ENCODE measurements at regions not wholly inside any gene's neighbourhood (a gene's known extent, or its start where the extent isn't known, plus 50 kb on each side); places are given as distances from the start of the nearest gene placed in this dataset.

- no peak overlapping the region for H3K4me3 ChIP-seq (ENCODE audit: low read depth, low read length)
- no peak for TF ChIP-seq CTCF (IDR thresholded peaks at IDR 0.05; ENCODE audit: insufficient read depth, low read depth, low read length)
- no peak for DNase-seq (ENCODE audit: low read depth)
Observed at GRCh38 chr2:64803776-64804175, 150.1 kb upstream of the SERTAD2 start.

GRCh38 chr2:64804651-64805050 lies 150.9 kb upstream of the SERTAD2 start:
- H3K4me3 ChIP-seq (ENCODE audit: low read depth, low read length), result no peak overlapping the region
- TF ChIP-seq CTCF (IDR thresholded peaks at IDR 0.05; ENCODE audit: insufficient read depth, low read depth, low read length), result no peak
- DNase-seq (ENCODE audit: low read depth), result no peak

GRCh38 chr2:64807417-64807816 lies 153.7 kb upstream of the SERTAD2 start:
- TF ChIP-seq CTCF (IDR thresholded peaks at IDR 0.05; ENCODE audit: insufficient read depth, low read depth, low read length), result no peak
- no peak overlapping the region for H3K4me3 ChIP-seq (ENCODE audit: low read depth, low read length)
- peak; percentile 83 for DNase-seq (ENCODE audit: low read depth)

GRCh38 chr2:64808092-64808491 lies 154.4 kb upstream of the SERTAD2 start:
- H3K4me3 ChIP-seq (ENCODE audit: low read depth, low read length), result no peak overlapping the region
- TF ChIP-seq CTCF (IDR thresholded peaks at IDR 0.05; ENCODE audit: insufficient read depth, low read depth, low read length), result no peak
- DNase-seq (ENCODE audit: low read depth), result no peak

GRCh38 chr2:64808754-64809153 lies 155.0 kb upstream of the SERTAD2 start:
- no peak for TF ChIP-seq CTCF (IDR thresholded peaks at IDR 0.05; ENCODE audit: insufficient read depth, low read depth, low read length)
- DNase-seq (ENCODE audit: low read depth), result no peak

GRCh38 chr2:64809216-64809615 lies 155.5 kb upstream of the SERTAD2 start:
- no peak overlapping the region for H3K4me3 ChIP-seq (ENCODE audit: low read depth, low read length)
- no peak for TF ChIP-seq CTCF (IDR thresholded peaks at IDR 0.05; ENCODE audit: insufficient read depth, low read depth, low read length)
- DNase-seq (ENCODE audit: low read depth), result no peak

More at GRCh38 chr2:64808754-64809153, 155.0 kb upstream of the SERTAD2 start:
- H3K4me3 ChIP-seq (ENCODE audit: low read depth, low read length), result no peak overlapping the region

GRCh38 chr2:64812285-64812684 lies 158.6 kb upstream of the SERTAD2 start:
- no peak for DNase-seq (ENCODE audit: low read depth)
- H3K4me3 ChIP-seq (ENCODE audit: low read depth, low read length), result no peak overlapping the region
- TF ChIP-seq CTCF (IDR thresholded peaks at IDR 0.05; ENCODE audit: insufficient read depth, low read depth, low read length), result no peak

Data from fibroblast of villous mesenchyme (primary cell).